ENCODE measurements at regions not wholly inside any gene's neighbourhood (a gene's known extent, or its start where the extent isn't known, plus 50 kb on each side); places are given as distances from the start of the nearest gene placed in this dataset.

- DNase-seq (ENCODE audit: low spot score) = no peak
- Mint-ChIP-seq H3K4me1 (ENCODE audit: unreplicated experiment) (no peaks in the 10 kb centered on the region), H3K27ac (ENCODE audit: unreplicated experiment) (no peak overlapping the region)
Observed at GRCh38 chr3:117131259-117131658, 421.7 kb downstream of the TUSC7 start.

GRCh38 chr3:117133066-117133465, 423.5 kb downstream of the TUSC7 start:
- H3K27ac Mint-ChIP-seq (ENCODE audit: unreplicated experiment) = no peak overlapping the region
- no peak for DNase-seq (ENCODE audit: low spot score)
- H3K36me3 Mint-ChIP-seq (ENCODE audit: low read depth, unreplicated experiment) = no peaks in the 10 kb centered on the region
- H3K27me3 Mint-ChIP-seq (ENCODE audit: unreplicated experiment) = no peaks in the 10 kb centered on the region
- H3K4me3 Mint-ChIP-seq (ENCODE audit: unreplicated experiment) = no peak overlapping the region
- H3K4me1 Mint-ChIP-seq (ENCODE audit: unreplicated experiment) = no peaks in the 10 kb centered on the region
- TF ChIP-seq CTCF (IDR thresholded peaks at IDR 0.05; ENCODE audit: unreplicated experiment) = no peak
- no peaks in the 10 kb centered on the region for H3K9me3 Mint-ChIP-seq (ENCODE audit: unreplicated experiment)

More at GRCh38 chr3:117131259-117131658, 421.7 kb downstream of the TUSC7 start:
- TF ChIP-seq CTCF (IDR thresholded peaks at IDR 0.05; ENCODE audit: unreplicated experiment) = no peak
- no peaks in the 10 kb centered on the region for H3K36me3 Mint-ChIP-seq (ENCODE audit: low read depth, unreplicated experiment)
- no peaks in the 10 kb centered on the region for H3K9me3 Mint-ChIP-seq (ENCODE audit: unreplicated experiment)
- H3K4me3 Mint-ChIP-seq (ENCODE audit: unreplicated experiment) = no peak overlapping the region
- H3K27me3 Mint-ChIP-seq (ENCODE audit: unreplicated experiment) = no peaks in the 10 kb centered on the region

- DNase-seq (ENCODE audit: low spot score) = no peak
- Mint-ChIP-seq H3K27ac (ENCODE audit: unreplicated experiment) (no peak overlapping the region), H3K4me1 (ENCODE audit: unreplicated experiment) (no peaks in the 10 kb centered on the region), H3K27me3 (ENCODE audit: unreplicated experiment) (no peaks in the 10 kb centered on the region), H3K9me3 (ENCODE audit: unreplicated experiment) (no peaks in the 10 kb centered on the region), H3K4me3 (ENCODE audit: unreplicated experiment) (no peak overlapping the region), H3K36me3 (ENCODE audit: low read depth, unreplicated experiment) (no peaks in the 10 kb centered on the region)
- TF ChIP-seq CTCF (IDR thresholded peaks at IDR 0.05; ENCODE audit: unreplicated experiment) = no peak
Observed at GRCh38 chr3:117135207-117135606, 425.6 kb downstream of the TUSC7 start.

- Mint-ChIP-seq H3K27ac (ENCODE audit: unreplicated experiment) (no peak overlapping the region), H3K9me3 (ENCODE audit: unreplicated experiment) (no peaks in the 10 kb centered on the region), H3K27me3 (ENCODE audit: unreplicated experiment) (no peaks in the 10 kb centered on the region), H3K36me3 (ENCODE audit: low read depth, unreplicated experiment) (no peaks in the 10 kb centered on the region), H3K4me3 (ENCODE audit: unreplicated experiment) (no peak overlapping the region), H3K4me1 (ENCODE audit: unreplicated experiment) (no peaks in the 10 kb centered on the region)
- no peak for TF ChIP-seq CTCF (IDR thresholded peaks at IDR 0.05; ENCODE audit: unreplicated experiment)
- no peak for DNase-seq (ENCODE audit: low spot score)
Observed at GRCh38 chr3:117136003-117136402, 426.4 kb downstream of the TUSC7 start.

GRCh38 chr3:117137065-117137464, 427.5 kb downstream of the TUSC7 start:
- no peaks in the 10 kb centered on the region for H3K27me3 Mint-ChIP-seq (ENCODE audit: unreplicated experiment)
- no peaks in the 10 kb centered on the region for H3K36me3 Mint-ChIP-seq (ENCODE audit: low read depth, unreplicated experiment)
- no peak overlapping the region for H3K4me3 Mint-ChIP-seq (ENCODE audit: unreplicated experiment)
- no peak overlapping the region for H3K27ac Mint-ChIP-seq (ENCODE audit: unreplicated experiment)
- peaks cover 4% of the 10 kb centered on the region for H3K4me1 Mint-ChIP-seq (ENCODE audit: unreplicated experiment)
- DNase-seq (ENCODE audit: low spot score) = no peak
- no peak for TF ChIP-seq CTCF (IDR thresholded peaks at IDR 0.05; ENCODE audit: unreplicated experiment)
- no peaks in the 10 kb centered on the region for H3K9me3 Mint-ChIP-seq (ENCODE audit: unreplicated experiment)
